Thymus (tissue), 11 donors: ENCODE measurements at regions not wholly inside any gene's neighbourhood (a gene's known extent, or its start where the extent isn't known, plus 50 kb on each side); places are given as distances from the start of the nearest gene placed in this dataset.

Experiments used
- DNase-seq, 9 donors: peaks; one replicate each; pipeline ENCODE4 v3.0.0-alpha.2; 2013; ENCODE audit warnings: low spot score in 9 of 9, low read depth in 6 of 9, missing footprints in 1 of 9
- H3K27ac ChIP-seq, 2 donors: one replicate each; pipeline ENCODE4 v1.5.1; 2013; ENCODE audit warnings: control low read depth in 1 of 2, low read depth in 1 of 2, low read length in 1 of 2, mild to moderate bottlenecking in 1 of 2, moderate library complexity in 1 of 2
- H3K27me3 ChIP-seq, 2 donors: one replicate each; pipeline ENCODE4 v1.5.1; 2013; ENCODE audit warnings: low read length in 1 of 2; ENCODE audit not compliant: control insufficient read depth in 2 of 2, insufficient read depth in 1 of 2
- H3K36me3 ChIP-seq, 2 donors: one replicate each; pipeline ENCODE4 v1.5.1; 2013; ENCODE audit warnings: low read length in 1 of 2, mild to moderate bottlenecking in 1 of 2, moderate library complexity in 1 of 2; ENCODE audit not compliant: control insufficient read depth in 2 of 2, insufficient read depth in 2 of 2
- H3K4me1 ChIP-seq, 2 donors: one replicate each; pipeline ENCODE4 v1.5.1; 2013; ENCODE audit warnings: low read length in 2 of 2; ENCODE audit not compliant: control insufficient read depth in 2 of 2, insufficient read depth in 2 of 2
- H3K4me3 ChIP-seq, 2 donors: one replicate each; pipeline ENCODE4 v1.5.1; 2013; ENCODE audit warnings: low read length in 2 of 2, control low read depth in 1 of 2, mild to moderate bottlenecking in 1 of 2
- H3K9me3 ChIP-seq, 2 donors: one replicate each; pipeline ENCODE4 v1.5.1; 2013; ENCODE audit warnings: low read length in 1 of 2, mild to moderate bottlenecking in 1 of 2; ENCODE audit not compliant: control insufficient read depth in 2 of 2, insufficient read depth in 1 of 2
- WGBS: extraction: QIAGEN DNeasy Blood & Tissue Kit; methylation state at CpG from one replicate; pipeline ENCODE4 v1.1.7; 2013; 5-methylcytosine and 5-hydroxymethylcytosine counted together
- donor health status: healthy.

GRCh38 chr1:4169991-4170390, 269.9 kb upstream of the C1orf174 start:
- no peak for DNase-seq
- Histone ChIP-seq H3K27me3 (no peaks in the 10 kb centered on the region), H3K4me3 (no peak overlapping the region), H3K36me3 (no peaks in the 10 kb centered on the region), H3K4me1 (no peaks in the 10 kb centered on the region), H3K27ac (no peak overlapping the region), H3K9me3 (no peaks in the 10 kb centered on the region)
- 94% methylated on average over 6 of the region's 6 CpGs for WGBS

- H3K27me3 ChIP-seq, result no peaks in the 10 kb centered on the region
- no peak overlapping the region for H3K4me3 ChIP-seq
- H3K9me3 ChIP-seq, result no peaks in the 10 kb centered on the region
- H3K36me3 ChIP-seq, result no peaks in the 10 kb centered on the region
- H3K4me1 ChIP-seq, result no peaks in the 10 kb centered on the region
- 90% methylated on average over 25 of the region's 25 CpGs for WGBS
- no peak overlapping the region for H3K27ac ChIP-seq
- DNase-seq, result no peak
These were observed 270.7 kb upstream of the C1orf174 start for GRCh38 chr1:4170548-4171340.

GRCh38 chr1:4171480-4172450, 271.7 kb upstream of the C1orf174 start:
- Histone ChIP-seq H3K4me1 (no peaks in the 10 kb centered on the region), H3K4me3 (no peak overlapping the region), H3K36me3 (no peaks in the 10 kb centered on the region), H3K27ac (no peak overlapping the region), H3K9me3 (no peaks in the 10 kb centered on the region), H3K27me3 (no peaks in the 10 kb centered on the region)
- no peak for DNase-seq
- WGBS, result 67% methylated on average over 23 of the region's 23 CpGs

- Histone ChIP-seq H3K4me1 (no peaks in the 10 kb centered on the region), H3K4me3 (no peak overlapping the region), H3K36me3 (no peaks in the 10 kb centered on the region), H3K27ac (no peak overlapping the region), H3K27me3 (no peaks in the 10 kb centered on the region), H3K9me3 (no peaks in the 10 kb centered on the region)
- 55% methylated on average over 16 of the region's 16 CpGs for WGBS
- DNase-seq, result peak in 3 of 9 donors; percentile 35 to 38 (median 37)
These were observed 272.9 kb upstream of the C1orf174 start for GRCh38 chr1:4172644-4173599.

- 82% methylated on average over 9 of the region's 9 CpGs for WGBS
- no peaks in the 10 kb centered on the region for H3K27me3 ChIP-seq
- H3K36me3 ChIP-seq, result no peaks in the 10 kb centered on the region
- H3K27ac ChIP-seq, result no peak overlapping the region
- DNase-seq, result no peak
- H3K4me3 ChIP-seq, result no peak overlapping the region
- H3K4me1 ChIP-seq, result no peaks in the 10 kb centered on the region
- no peaks in the 10 kb centered on the region for H3K9me3 ChIP-seq
These were observed 273.7 kb upstream of the C1orf174 start for GRCh38 chr1:4173731-4174130.

GRCh38 chr1:4174291-4175200, 274.5 kb upstream of the C1orf174 start:
- WGBS, result 95% methylated on average over 21 of the region's 21 CpGs
- DNase-seq, result no peak
- Histone ChIP-seq H3K4me3 (no peak overlapping the region), H3K27ac (no peak overlapping the region), H3K27me3 (no peaks in the 10 kb centered on the region), H3K9me3 (no peaks in the 10 kb centered on the region), H3K4me1 (no peaks in the 10 kb centered on the region), H3K36me3 (no peaks in the 10 kb centered on the region)

- no peak for DNase-seq
These were observed 275.7 kb upstream of the C1orf174 start for GRCh38 chr1:4175566-4176405.

More at GRCh38 chr1:4175566-4176405, 275.7 kb upstream of the C1orf174 start:
- Histone ChIP-seq H3K4me1 (no peaks in the 10 kb centered on the region), H3K27me3 (no peaks in the 10 kb centered on the region), H3K4me3 (no peak overlapping the region), H3K27ac (no peak overlapping the region), H3K36me3 (no peaks in the 10 kb centered on the region), H3K9me3 (no peaks in the 10 kb centered on the region)
- 89% methylated on average over 10 of the region's 10 CpGs for WGBS
